ENCODE measurements at regions not wholly inside any gene's neighbourhood (a gene's known extent, or its start where the extent isn't known, plus 50 kb on each side); places are given as distances from the start of the nearest gene placed in this dataset.
"Not testable (repeated sequence)": the region's sequence is repeated elsewhere in the genome, so short reads cannot be mapped to it uniquely, and the experiment has no call there.

GRCh38 chr18:51342815-51343214, 145.3 kb upstream of the MEX3C start:
- no peak for ATAC-seq
- intact Hi-C loops (cut with micrococcal nuclease) = no loop called here
- CTCF ChIA-PET = interaction anchor here (0.8 kb wide), 1 partner anchor 64 kb away, joined by 3 read pairs; no protein-coding TSS in a partner anchor

GRCh38 chr18:51345848-51346391, 148.4 kb upstream of the MEX3C start:
- peaks cover 0 to 4% of the 10 kb centered on the region in 2 donors for H3K27me3 ChIP-seq (ENCODE audit: control insufficient read depth in 2 of 2, insufficient read depth in 2 of 2, low read length in 2 of 2)
- H3K36me3 ChIP-seq (ENCODE audit: control insufficient read depth in 2 of 3, insufficient read depth in 3 of 3, low read length in 3 of 3) = no peaks in the 10 kb centered on the region
- peaks cover 0 to 9% (median 0%) of the 10 kb centered on the region in 11 donors for H3K9me3 Mint-ChIP-seq
- no peaks in the 10 kb centered on the region for H3K9me3 ChIP-seq (ENCODE audit: control insufficient read depth in 2 of 3, low read length in 3 of 3)
- ATAC-seq (no peak), DNase-seq (no peak)
- no peak overlapping the region for H3K27ac Mint-ChIP-seq
- ChIA-PET CTCF (no interaction called here), POLR2A (no interaction called here)
- H3K27ac ChIP-seq (ENCODE audit: low read depth, low read length) = no peak overlapping the region
- peaks cover 9 to 20% (median 13%) of the 10 kb centered on the region in 5 donors for H3K27me3 Mint-ChIP-seq
- no peaks in the 10 kb centered on the region for H3K4me1 Mint-ChIP-seq
- intact Hi-C loops (cut with micrococcal nuclease) = no loop called here
- no peak overlapping the region for H3K4me3 Mint-ChIP-seq
- H3K4me1 ChIP-seq (ENCODE audit: control insufficient read depth in 2 of 2, insufficient read depth in 2 of 2, low read length in 2 of 2) = no peaks in the 10 kb centered on the region
- H3K4me3 ChIP-seq (ENCODE audit: low read length) = no peak overlapping the region
- H3K36me3 Mint-ChIP-seq = peaks cover 0 to 4% (median 0%) of the 10 kb centered on the region in 5 donors

More at GRCh38 chr18:51342815-51343214, 145.3 kb upstream of the MEX3C start:
- H3K36me3 ChIP-seq (ENCODE audit: control insufficient read depth in 2 of 3, insufficient read depth in 3 of 3, low read length in 3 of 3) = no peaks in the 10 kb centered on the region
- Mint-ChIP-seq H3K27me3 (peaks cover 10 to 29% (median 17%) of the 10 kb centered on the region in 5 donors), H3K27ac (no peak overlapping the region), H3K9me3 (peaks cover 0 to 9% (median 0%) of the 10 kb centered on the region in 11 donors), H3K4me3 (no peak overlapping the region), H3K36me3 (peaks cover 0 to 4% (median 0%) of the 10 kb centered on the region in 5 donors), H3K4me1 (peaks cover 0 to 1% (median 0%) of the 10 kb centered on the region in 7 donors)
- DNase-seq = no peak
- H3K4me1 ChIP-seq (ENCODE audit: control insufficient read depth in 2 of 2, insufficient read depth in 2 of 2, low read length in 2 of 2) = no peaks in the 10 kb centered on the region
- H3K9me3 ChIP-seq (ENCODE audit: control insufficient read depth in 2 of 3, low read length in 3 of 3) = no peaks in the 10 kb centered on the region
- H3K27me3 ChIP-seq (ENCODE audit: control insufficient read depth in 2 of 2, insufficient read depth in 2 of 2, low read length in 2 of 2) = peaks cover 0 to 2% of the 10 kb centered on the region in 2 donors
- POLR2A ChIA-PET = no interaction called here
- no peak overlapping the region for H3K27ac ChIP-seq (ENCODE audit: low read depth, low read length)
- no peak overlapping the region for H3K4me3 ChIP-seq (ENCODE audit: low read length)

- H3K4me3 Mint-ChIP-seq = no peak overlapping the region
- no peaks in the 10 kb centered on the region for H3K4me1 Mint-ChIP-seq
- Histone ChIP-seq H3K27ac (ENCODE audit: low read depth, low read length) (no peak overlapping the region), H3K4me3 (ENCODE audit: low read length) (no peak overlapping the region), H3K27me3 (ENCODE audit: control insufficient read depth in 2 of 2, insufficient read depth in 2 of 2, low read length in 2 of 2) (peaks cover 0 to 4% of the 10 kb centered on the region in 2 donors), H3K9me3 (ENCODE audit: control insufficient read depth in 2 of 3, low read length in 3 of 3) (no peaks in the 10 kb centered on the region), H3K36me3 (ENCODE audit: control insufficient read depth in 2 of 3, insufficient read depth in 3 of 3, low read length in 3 of 3) (no peaks in the 10 kb centered on the region), H3K4me1 (ENCODE audit: control insufficient read depth in 2 of 2, insufficient read depth in 2 of 2, low read length in 2 of 2) (no peaks in the 10 kb centered on the region)
- H3K36me3 Mint-ChIP-seq = peaks cover 0 to 4% (median 0%) of the 10 kb centered on the region in 5 donors
- ChIA-PET POLR2A (no interaction called here), CTCF (no interaction called here)
- H3K27ac Mint-ChIP-seq = no peak overlapping the region
- ATAC-seq = no peak
- H3K9me3 Mint-ChIP-seq = peaks cover 0 to 9% (median 0%) of the 10 kb centered on the region in 11 donors
- DNase-seq = no peak
- peaks cover 10 to 20% (median 14%) of the 10 kb centered on the region in 5 donors for H3K27me3 Mint-ChIP-seq
- intact Hi-C loops (cut with micrococcal nuclease) = no loop called here
Observed at GRCh38 chr18:51346404-51346803, 148.9 kb upstream of the MEX3C start.

- Histone ChIP-seq H3K27ac (ENCODE audit: low read depth, low read length) (no peak overlapping the region), H3K4me3 (ENCODE audit: low read length) (no peak overlapping the region), H3K9me3 (ENCODE audit: control insufficient read depth in 2 of 3, low read length in 3 of 3) (no peaks in the 10 kb centered on the region), H3K4me1 (ENCODE audit: control insufficient read depth in 2 of 2, insufficient read depth in 2 of 2, low read length in 2 of 2) (no peaks in the 10 kb centered on the region), H3K27me3 (ENCODE audit: control insufficient read depth in 2 of 2, insufficient read depth in 2 of 2, low read length in 2 of 2) (peaks cover 0 to 4% of the 10 kb centered on the region in 2 donors), H3K36me3 (ENCODE audit: control insufficient read depth in 2 of 3, insufficient read depth in 3 of 3, low read length in 3 of 3) (no peaks in the 10 kb centered on the region)
- peaks cover 15 to 32% (median 23%) of the 10 kb centered on the region in 5 donors for H3K27me3 Mint-ChIP-seq
- peaks cover 0 to 3% (median 1%) of the 10 kb centered on the region in 11 donors for H3K9me3 Mint-ChIP-seq
- H3K27ac Mint-ChIP-seq = no peak overlapping the region
- ChIA-PET POLR2A (no interaction called here), CTCF (no interaction called here)
- H3K4me3 Mint-ChIP-seq = no peak overlapping the region
- H3K36me3 Mint-ChIP-seq = peaks cover 0 to 2% (median 0%) of the 10 kb centered on the region in 5 donors
- DNase-seq (no peak), ATAC-seq (no peak)
- no peaks in the 10 kb centered on the region for H3K4me1 Mint-ChIP-seq
- intact Hi-C loops (cut with micrococcal nuclease) = no loop called here
Observed at GRCh38 chr18:51350081-51350480, 152.6 kb upstream of the MEX3C start.

- Mint-ChIP-seq H3K4me3 (no peak overlapping the region), H3K4me1 (peaks cover 0 to 2% (median 0%) of the 10 kb centered on the region in 7 donors), H3K9me3 (peaks cover 0 to 3% (median 0%) of the 10 kb centered on the region in 11 donors), H3K36me3 (no peaks in the 10 kb centered on the region), H3K27me3 (peaks cover 5 to 24% (median 21%) of the 10 kb centered on the region in 5 donors), H3K27ac (no peak overlapping the region)
- POLR2A ChIA-PET = no interaction called here
- Histone ChIP-seq H3K27me3 (ENCODE audit: control insufficient read depth in 2 of 2, insufficient read depth in 2 of 2, low read length in 2 of 2) (no peaks in the 10 kb centered on the region), H3K36me3 (ENCODE audit: control insufficient read depth in 2 of 3, insufficient read depth in 3 of 3, low read length in 3 of 3) (no peaks in the 10 kb centered on the region), H3K4me3 (ENCODE audit: low read length) (no peak overlapping the region), H3K9me3 (ENCODE audit: control insufficient read depth in 2 of 3, low read length in 3 of 3) (no peaks in the 10 kb centered on the region), H3K4me1 (ENCODE audit: control insufficient read depth in 2 of 2, insufficient read depth in 2 of 2, low read length in 2 of 2) (no peaks in the 10 kb centered on the region), H3K27ac (ENCODE audit: low read depth, low read length) (no peak overlapping the region)
- ATAC-seq (no peak), DNase-seq (no peak)
- intact Hi-C loops (cut with micrococcal nuclease) = no loop called here
- CTCF ChIA-PET = no interaction called here
Observed at GRCh38 chr18:51355841-51356240, 158.4 kb upstream of the MEX3C start.

GRCh38 chr18:51360301-51360700, 162.8 kb upstream of the MEX3C start:
- DNase-seq; H3K9me3 Mint-ChIP-seq; H3K36me3 ChIP-seq (ENCODE audit: control insufficient read depth in 2 of 3, insufficient read depth in 3 of 3, low read length in 3 of 3); H3K27ac ChIP-seq (ENCODE audit: low read depth, low read length); ATAC-seq; intact Hi-C loops (cut with micrococcal nuclease); H3K4me3 Mint-ChIP-seq; CTCF ChIA-PET; H3K27me3 ChIP-seq (ENCODE audit: control insufficient read depth in 2 of 2, insufficient read depth in 2 of 2, low read length in 2 of 2); H3K4me1 ChIP-seq (ENCODE audit: control insufficient read depth in 2 of 2, insufficient read depth in 2 of 2, low read length in 2 of 2); H3K27ac Mint-ChIP-seq; H3K36me3 Mint-ChIP-seq; POLR2A ChIA-PET; H3K4me3 ChIP-seq (ENCODE audit: low read length); H3K9me3 ChIP-seq (ENCODE audit: control insufficient read depth in 2 of 3, low read length in 3 of 3): not testable (repeated sequence)
- Mint-ChIP-seq H3K4me1 (peaks cover 0 to 12% (median 0%) of the 10 kb centered on the region in 7 donors), H3K27me3 (peaks cover 0 to 16% (median 4%) of the 10 kb centered on the region in 5 donors)
